ENCODE measurements at regions not wholly inside any gene's neighbourhood (a gene's known extent, or its start where the extent isn't known, plus 50 kb on each side); places are given as distances from the start of the nearest gene placed in this dataset.

DNA sequence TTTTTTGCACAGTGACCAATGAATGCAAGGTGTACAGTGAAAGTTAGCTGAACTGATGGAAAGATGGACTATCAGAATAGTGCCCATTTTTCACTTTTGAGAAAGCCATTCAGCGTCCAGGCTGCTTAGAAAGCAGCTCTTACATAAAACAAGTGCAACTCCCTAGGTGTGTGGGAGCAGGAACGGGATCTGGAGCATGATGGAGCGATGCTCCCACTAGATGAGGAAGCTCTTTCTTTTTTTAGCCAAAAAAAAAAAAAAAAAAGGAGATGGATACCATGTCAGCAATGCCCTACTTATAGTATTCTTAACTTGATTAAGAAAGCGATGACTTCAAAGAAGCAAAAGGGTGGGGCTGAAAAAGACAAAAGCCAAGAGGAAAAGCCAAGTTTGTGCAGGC lies 925.5 kb downstream of the GATA3 start:
- TF ChIP-seq HOXA7 (CRISPR knock-in tag; IDR thresholded peaks at IDR 0.05), result no peak
- TF ChIP-seq EP300 (IDR thresholded peaks at IDR 0.05), result no peak
- TF ChIP-seq POLR2A (IDR thresholded peaks at IDR 0.05; ENCODE audit: low read length), result no peak
- TF ChIP-seq TP53 (CRISPR knock-in tag; IDR thresholded peaks at IDR 0.05), result no peak
- no peak for TF ChIP-seq SREBF2 (IDR thresholded peaks at IDR 0.05)
- Histone ChIP-seq H3K4me2 (no peak overlapping the region), H3K4me1 (no peaks in the 10 kb centered on the region), H3K9me3 (no peaks in the 10 kb centered on the region), H3K27ac (no peak overlapping the region), H3K4me3 (no peak overlapping the region)
- DNase-seq (ENCODE audit: low read depth in 1 of 2, low spot score in 1 of 2) (no peak), ATAC-seq (no peak), FAIRE-seq (no peak)
- ChIA-PET CTCF (interaction anchor here (0.6 kb wide), 1 partner anchor 11 kb away, joined by 3 read pairs; no protein-coding TSS in a partner anchor), POLR2A (interaction anchor here (0.6 kb wide), 1 partner anchor 164 kb away, joined by 3 read pairs; no protein-coding TSS in a partner anchor)
- WGBS (ENCODE audit: missing lambda C conversion rate), result 27% methylated on average over 4 of the region's 4 CpGs

DNA sequence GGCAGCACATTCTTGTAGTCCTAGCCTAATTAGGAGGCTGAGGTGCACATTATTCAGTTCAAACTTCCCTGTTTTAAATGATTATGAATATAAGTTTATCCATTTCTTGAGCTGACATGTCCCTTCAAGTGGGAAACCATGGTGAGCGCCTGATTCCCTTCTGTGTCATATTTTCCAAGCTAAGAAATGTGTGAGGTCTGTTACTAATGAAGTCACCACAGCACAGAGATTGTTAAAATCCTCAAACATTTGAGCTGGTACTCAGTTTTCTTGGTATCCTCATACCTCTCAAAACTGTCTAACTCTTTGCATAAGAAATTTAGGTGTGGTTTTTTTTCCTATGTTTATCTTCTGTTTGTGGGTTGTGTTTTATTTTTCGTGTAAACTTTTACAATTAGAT lies 926.8 kb downstream of the GATA3 start:
- no peak overlapping the region for H3K4me2 ChIP-seq
- no peaks in the 10 kb centered on the region for H3K9me3 ChIP-seq
- POLR2A ChIA-PET, result no interaction called here
- 14% methylated on average over 2 of the region's 2 CpGs for WGBS (ENCODE audit: missing lambda C conversion rate)
- TF ChIP-seq ESRRA (IDR thresholded peaks at IDR 0.05; ENCODE audit: borderline replicate concordance, low read length), result no peak
- TF ChIP-seq, protein P1, sequence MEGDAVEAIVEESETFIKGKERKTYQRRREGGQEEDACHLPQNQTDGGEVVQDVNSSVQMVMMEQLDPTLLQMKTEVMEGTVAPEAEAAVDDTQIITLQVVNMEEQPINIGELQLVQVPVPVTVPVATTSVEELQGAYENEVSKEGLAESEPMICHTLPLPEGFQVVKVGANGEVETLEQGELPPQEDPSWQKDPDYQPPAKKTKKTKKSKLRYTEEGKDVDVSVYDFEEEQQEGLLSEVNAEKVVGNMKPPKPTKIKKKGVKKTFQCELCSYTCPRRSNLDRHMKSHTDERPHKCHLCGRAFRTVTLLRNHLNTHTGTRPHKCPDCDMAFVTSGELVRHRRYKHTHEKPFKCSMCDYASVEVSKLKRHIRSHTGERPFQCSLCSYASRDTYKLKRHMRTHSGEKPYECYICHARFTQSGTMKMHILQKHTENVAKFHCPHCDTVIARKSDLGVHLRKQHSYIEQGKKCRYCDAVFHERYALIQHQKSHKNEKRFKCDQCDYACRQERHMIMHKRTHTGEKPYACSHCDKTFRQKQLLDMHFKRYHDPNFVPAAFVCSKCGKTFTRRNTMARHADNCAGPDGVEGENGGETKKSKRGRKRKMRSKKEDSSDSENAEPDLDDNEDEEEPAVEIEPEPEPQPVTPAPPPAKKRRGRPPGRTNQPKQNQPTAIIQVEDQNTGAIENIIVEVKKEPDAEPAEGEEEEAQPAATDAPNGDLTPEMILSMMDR (IDR thresholded peaks at IDR 0.05), result no peak
- CTCF ChIA-PET, result no interaction called here
- ATAC-seq (no peak), FAIRE-seq (no peak), DNase-seq (ENCODE audit: low read depth in 1 of 2, low spot score in 1 of 2) (no peak)
- no peak overlapping the region for H3K4me3 ChIP-seq
- no peak overlapping the region for H3K27ac ChIP-seq
- H3K4me1 ChIP-seq, result no peaks in the 10 kb centered on the region

DNA sequence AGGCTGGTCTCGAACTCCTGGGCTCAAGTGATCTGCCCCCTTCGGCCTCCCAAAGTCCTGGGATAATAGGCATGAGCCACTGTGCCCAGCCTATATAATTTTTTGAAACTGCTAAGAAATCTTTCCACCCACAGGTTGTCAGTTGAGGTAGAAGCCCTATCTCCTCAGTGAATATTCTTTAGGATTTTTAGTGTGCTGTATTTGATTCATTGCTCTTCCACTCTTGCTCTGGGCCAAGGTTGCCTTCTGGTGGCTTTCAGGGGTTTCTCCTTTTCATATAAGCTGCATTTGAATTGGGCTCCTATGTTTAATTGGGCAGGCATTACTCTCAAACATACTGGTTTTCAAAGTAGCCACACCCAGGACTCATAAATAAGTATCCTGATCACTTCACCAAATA lies 931.2 kb downstream of the GATA3 start:
- H3K9me3 ChIP-seq, result no peaks in the 10 kb centered on the region
- CTCF ChIA-PET, result interaction anchor here (0.8 kb wide), 1 partner anchor 9 kb away, joined by 3 read pairs; no protein-coding TSS in a partner anchor
- DNase-seq (ENCODE audit: low read depth in 1 of 2, low spot score in 1 of 2) (no peak), ATAC-seq (no peak), FAIRE-seq (no peak)
- POLR2A ChIA-PET, result no interaction called here
- no peak overlapping the region for H3K4me2 ChIP-seq
- no peak overlapping the region for H3K27ac ChIP-seq
- TF ChIP-seq RAD21 (conservative IDR thresholded peaks at IDR 0.05 in 1 of 2, IDR thresholded peaks at IDR 0.05 in 1 of 2), result 0 out of 5 replicates have a peak, but pooled peaks of 1 of the 2 experiments have one; percentile 3
- TF ChIP-seq CEBPB (IDR thresholded peaks at IDR 0.05), result no peak
- H3K4me1 ChIP-seq, result no peaks in the 10 kb centered on the region
- no peak overlapping the region for H3K4me3 ChIP-seq
- 14% methylated on average over 2 of the region's 2 CpGs for WGBS (ENCODE audit: missing lambda C conversion rate)

DNA sequence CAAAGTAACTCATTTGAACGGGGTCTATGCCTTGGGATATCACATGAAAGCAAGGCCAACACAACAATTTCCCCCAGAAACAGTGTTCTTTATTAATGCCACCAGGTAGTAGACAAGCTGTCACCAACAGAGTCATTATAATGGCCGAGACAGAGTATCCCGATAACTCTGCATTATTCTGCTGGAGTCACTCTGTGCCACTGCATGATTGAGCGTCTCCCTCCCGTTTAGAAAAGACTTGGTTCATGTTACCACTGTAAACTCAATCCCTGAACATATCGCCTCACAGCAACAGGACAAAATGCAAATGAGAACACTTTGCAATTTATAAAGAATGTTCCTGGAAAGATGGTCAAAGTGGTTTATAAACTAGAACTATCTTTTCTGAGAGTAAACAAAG lies 932.5 kb downstream of the GATA3 start:
- no peak for DNase-seq (ENCODE audit: low read depth in 1 of 2, low spot score in 1 of 2)
- POLR2A ChIA-PET, result no interaction called here
- FAIRE-seq, result no peak
- ATAC-seq, result no peak
- WGBS (ENCODE audit: missing lambda C conversion rate), result 56% methylated on average over 6 of the region's 6 CpGs
- no peak for TF ChIP-seq ZSCAN20 (CRISPR knock-in tag; IDR thresholded peaks at IDR 0.05)
- TF ChIP-seq, protein P2, sequence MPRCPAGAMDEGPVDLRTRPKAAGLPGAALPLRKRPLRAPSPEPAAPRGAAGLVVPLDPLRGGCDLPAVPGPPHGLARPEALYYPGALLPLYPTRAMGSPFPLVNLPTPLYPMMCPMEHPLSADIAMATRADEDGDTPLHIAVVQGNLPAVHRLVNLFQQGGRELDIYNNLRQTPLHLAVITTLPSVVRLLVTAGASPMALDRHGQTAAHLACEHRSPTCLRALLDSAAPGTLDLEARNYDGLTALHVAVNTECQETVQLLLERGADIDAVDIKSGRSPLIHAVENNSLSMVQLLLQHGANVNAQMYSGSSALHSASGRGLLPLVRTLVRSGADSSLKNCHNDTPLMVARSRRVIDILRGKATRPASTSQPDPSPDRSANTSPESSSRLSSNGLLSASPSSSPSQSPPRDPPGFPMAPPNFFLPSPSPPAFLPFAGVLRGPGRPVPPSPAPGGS (IDR thresholded peaks at IDR 0.05), result no peak
- TF ChIP-seq KDM1A (IDR thresholded peaks at IDR 0.05; ENCODE audit: low read depth), result no peak
- no peak for TF ChIP-seq CHD4 (IDR thresholded peaks at IDR 0.05; ENCODE audit: borderline replicate concordance)
- TF ChIP-seq, protein P1 (IDR thresholded peaks at IDR 0.05), result no peak
- no peak for TF ChIP-seq ZFP36 (IDR thresholded peaks at IDR 0.05; ENCODE audit: borderline replicate concordance, partially characterized antibody)
- Histone ChIP-seq H3K4me3 (no peak overlapping the region), H3K27ac (no peak overlapping the region), H3K9me3 (no peaks in the 10 kb centered on the region), H3K4me2 (no peak overlapping the region), H3K4me1 (no peaks in the 10 kb centered on the region)
- CTCF ChIA-PET, result interaction anchor here (1.0 kb wide), 1 partner anchor 1461 kb away, joined by 3 read pairs; no protein-coding TSS in a partner anchor
